GM06990 (cell line): ENCODE measurements at regions not wholly inside any gene's neighbourhood (a gene's known extent, or its start where the extent isn't known, plus 50 kb on each side); places are given as distances from the start of the nearest gene placed in this dataset.

Experiments
- DNase-seq: peaks from one replicate; pipeline ENCODE4 v3.0.0-alpha.2; 2011; ENCODE audit not compliant: insufficient read length; ENCODE audit errors: extremely low read depth
- H3K27me3 ChIP-seq: replicated peaks from 2 replicates; pipeline ENCODE4 v1.6.0; 2011; ENCODE audit warnings: low read length; ENCODE audit not compliant: control insufficient read depth, insufficient read depth
- H3K36me3 ChIP-seq: 2 replicates; pipeline ENCODE4 v1.5.1; 2011; ENCODE audit warnings: low read length; ENCODE audit not compliant: control insufficient read depth, insufficient read depth
- H3K4me3 ChIP-seq: replicated peaks from 2 replicates; pipeline ENCODE4 v1.5.1; 2011; ENCODE audit warnings: low read depth, mild to moderate bottlenecking, control low read depth, low read length
- TF ChIP-seq, protein P1 (sequence below): IDR thresholded peaks from 2 replicates; pipeline ENCODE4 v1.5.1; 2011; ENCODE audit warnings: low read length, control low read depth, mild to moderate bottlenecking, inconsistent platforms; ENCODE audit not compliant: insufficient read depth, poor library complexity, severe bottlenecking

DNA sequence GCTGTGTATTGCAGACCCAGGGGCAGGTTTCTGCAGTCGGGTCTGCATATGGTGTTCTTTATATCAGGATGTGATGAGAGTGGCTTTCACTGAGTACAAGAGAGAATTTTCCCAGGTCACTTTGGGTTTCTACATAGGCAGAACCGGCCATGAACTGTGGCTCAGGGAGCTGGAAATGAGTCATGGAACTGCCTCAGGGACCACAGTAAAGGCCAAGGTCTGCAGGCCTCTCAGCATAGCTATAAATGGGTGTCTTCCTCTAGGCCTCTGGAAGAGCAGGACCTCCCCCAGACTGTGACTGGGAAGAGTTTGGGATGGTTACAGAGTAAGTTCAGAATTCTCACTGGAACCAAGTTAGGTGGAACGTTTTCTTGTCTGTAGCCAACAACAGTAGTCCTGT, 51.8 kb upstream of the ZNF681 start:
- H3K4me3 ChIP-seq: no peak overlapping the region
- no peak for DNase-seq
- no peaks in the 10 kb centered on the region for H3K27me3 ChIP-seq
- no peaks in the 10 kb centered on the region for H3K36me3 ChIP-seq
- TF ChIP-seq, protein P1, sequence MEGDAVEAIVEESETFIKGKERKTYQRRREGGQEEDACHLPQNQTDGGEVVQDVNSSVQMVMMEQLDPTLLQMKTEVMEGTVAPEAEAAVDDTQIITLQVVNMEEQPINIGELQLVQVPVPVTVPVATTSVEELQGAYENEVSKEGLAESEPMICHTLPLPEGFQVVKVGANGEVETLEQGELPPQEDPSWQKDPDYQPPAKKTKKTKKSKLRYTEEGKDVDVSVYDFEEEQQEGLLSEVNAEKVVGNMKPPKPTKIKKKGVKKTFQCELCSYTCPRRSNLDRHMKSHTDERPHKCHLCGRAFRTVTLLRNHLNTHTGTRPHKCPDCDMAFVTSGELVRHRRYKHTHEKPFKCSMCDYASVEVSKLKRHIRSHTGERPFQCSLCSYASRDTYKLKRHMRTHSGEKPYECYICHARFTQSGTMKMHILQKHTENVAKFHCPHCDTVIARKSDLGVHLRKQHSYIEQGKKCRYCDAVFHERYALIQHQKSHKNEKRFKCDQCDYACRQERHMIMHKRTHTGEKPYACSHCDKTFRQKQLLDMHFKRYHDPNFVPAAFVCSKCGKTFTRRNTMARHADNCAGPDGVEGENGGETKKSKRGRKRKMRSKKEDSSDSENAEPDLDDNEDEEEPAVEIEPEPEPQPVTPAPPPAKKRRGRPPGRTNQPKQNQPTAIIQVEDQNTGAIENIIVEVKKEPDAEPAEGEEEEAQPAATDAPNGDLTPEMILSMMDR: no peak
